ENCODE measurements at regions not wholly inside any gene's neighbourhood (a gene's known extent, or its start where the extent isn't known, plus 50 kb on each side); places are given as distances from the start of the nearest gene placed in this dataset.
"Not testable (repeated sequence)": the region's sequence is repeated elsewhere in the genome, so short reads cannot be mapped to it uniquely, and the experiment has no call there.

DNA sequence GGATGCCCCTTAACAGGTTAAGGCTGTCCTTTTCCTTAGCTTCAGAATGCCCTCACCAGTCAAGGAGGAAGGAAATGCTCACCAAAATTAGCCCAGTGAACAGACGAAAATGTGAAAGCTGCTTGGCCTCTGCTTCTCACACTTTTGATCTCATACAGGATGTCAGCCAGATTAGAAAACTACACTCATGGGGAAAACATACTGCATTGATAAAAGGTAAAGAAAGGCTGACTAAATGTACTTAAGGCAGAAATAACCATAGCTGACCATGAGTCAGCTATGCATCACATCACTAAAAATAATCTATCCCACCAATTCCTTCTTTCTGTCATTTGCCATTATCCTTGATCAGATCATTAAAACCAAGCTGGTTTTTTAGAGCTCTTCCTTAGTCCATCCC, 198.4 kb upstream of the TENT5A start:
- no peak for DNase-seq

DNA sequence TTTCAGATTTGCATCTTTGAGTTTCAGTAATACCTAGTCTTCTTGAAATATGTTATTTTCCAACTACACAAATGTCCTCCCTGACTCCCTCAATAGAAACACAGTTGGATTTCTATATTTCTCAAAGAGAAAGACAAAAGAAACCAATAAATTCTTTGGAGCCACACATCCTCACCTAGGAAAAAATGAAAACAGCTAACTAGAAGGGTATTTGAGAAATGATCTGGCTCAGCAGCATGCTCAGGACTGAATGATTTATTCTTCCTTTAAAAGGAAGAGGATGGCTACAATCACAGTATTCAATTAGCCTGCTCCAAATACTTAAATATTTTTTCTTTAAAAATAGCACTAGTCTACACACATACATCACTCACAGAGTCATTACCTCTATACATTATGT, 196.4 kb upstream of the TENT5A start:
- no peak for DNase-seq

DNA sequence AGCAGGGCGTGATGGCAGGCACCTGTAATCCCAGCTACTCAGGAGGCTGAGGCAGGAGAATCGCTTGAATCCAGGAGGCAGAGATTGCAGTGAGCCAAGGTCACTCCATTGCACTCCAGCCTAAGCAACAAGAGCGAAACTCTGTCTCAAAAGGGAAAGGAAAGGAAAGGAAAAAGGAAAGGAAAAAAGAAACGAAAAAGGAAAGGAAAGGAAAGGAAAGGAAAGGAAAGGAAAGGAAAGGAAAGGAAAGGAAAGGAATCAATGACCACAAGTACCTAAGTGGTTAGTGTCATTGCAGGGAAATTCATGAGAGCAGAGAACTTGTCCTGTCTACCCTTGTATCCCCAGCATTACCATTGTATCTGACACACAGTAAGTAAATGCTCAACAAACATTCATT, 195.7 kb upstream of the TENT5A start:
- DNase-seq = not testable (repeated sequence)

DNA sequence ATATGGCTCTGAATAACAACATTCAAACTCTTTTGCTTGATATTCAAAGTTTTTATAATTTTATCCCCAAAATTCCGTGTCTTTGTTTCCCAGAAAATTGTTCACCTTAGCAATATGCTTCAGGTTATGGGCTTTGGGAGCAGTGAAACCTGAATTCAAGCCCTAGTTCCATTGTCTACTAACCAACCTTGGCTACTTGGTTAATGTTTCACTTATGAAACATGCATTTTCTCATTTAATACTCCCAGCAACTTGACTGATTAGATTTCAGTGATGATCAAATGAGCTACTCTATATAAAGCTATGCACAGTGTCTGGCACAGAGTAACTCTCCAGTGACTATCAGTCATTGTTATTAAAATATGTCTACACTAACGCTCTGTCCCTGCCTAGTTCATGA, 192.2 kb upstream of the TENT5A start:
- DNase-seq = no peak

DNA sequence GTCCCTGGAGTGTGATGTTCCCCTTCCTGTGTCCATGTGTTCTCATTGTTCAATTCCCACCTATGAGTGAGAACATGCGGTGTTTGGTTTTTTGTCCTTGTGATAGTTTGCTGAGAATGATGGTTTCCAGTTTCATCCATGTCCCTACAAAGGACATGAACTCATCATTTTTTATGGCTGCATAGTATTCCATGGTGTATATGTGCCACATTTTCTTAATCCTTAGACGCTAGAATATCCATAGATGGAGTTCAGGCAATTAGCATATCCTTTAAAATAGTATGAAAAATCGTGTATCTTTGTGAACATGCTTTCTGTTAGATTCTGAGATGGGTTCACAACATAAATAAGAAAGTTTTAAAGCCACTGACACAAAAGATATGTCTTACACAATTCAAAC, 190.4 kb upstream of the TENT5A start:
- DNase-seq = not testable (repeated sequence)

DNA sequence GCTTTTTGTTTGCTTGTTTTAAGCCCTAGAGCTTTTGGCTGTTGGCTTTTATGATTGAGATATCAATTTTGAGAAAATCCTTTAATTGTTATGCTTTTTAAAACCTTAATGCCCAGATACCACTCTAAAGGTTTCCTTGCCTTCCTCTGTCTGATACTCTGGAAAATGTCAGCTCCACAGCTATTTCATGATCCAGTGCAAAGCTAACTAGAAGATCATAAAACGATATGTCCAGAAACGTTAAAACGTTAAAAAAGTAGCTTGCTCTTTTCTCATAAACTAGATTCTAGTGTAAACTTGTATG, 189.5 kb upstream of the TENT5A start:
- DNase-seq = no peak

DNA sequence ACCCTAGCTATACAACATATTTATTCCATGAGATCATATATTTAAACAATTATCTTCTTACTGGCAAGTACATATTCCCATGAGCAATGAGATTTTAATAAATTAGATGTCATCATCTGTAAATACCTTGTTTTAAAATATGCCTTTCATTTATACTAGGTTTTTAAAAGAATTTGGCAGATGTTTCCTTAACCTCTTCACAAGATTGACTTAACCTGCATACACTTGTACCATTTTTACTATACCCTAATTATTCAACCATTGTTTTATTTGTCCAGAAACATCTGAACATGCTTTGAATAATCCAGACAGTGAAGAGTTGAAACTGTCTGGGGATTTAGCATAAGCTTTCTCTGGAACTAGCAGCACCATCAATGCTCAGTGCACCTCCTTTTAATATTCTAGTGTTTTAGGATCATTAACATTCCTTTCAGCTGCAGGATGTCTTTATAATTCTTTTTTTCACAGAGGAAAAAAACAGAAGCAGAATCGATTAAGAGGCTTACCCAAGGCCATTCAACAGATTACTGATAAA, 188.0 kb upstream of the TENT5A start:
- no peak for DNase-seq

DNA sequence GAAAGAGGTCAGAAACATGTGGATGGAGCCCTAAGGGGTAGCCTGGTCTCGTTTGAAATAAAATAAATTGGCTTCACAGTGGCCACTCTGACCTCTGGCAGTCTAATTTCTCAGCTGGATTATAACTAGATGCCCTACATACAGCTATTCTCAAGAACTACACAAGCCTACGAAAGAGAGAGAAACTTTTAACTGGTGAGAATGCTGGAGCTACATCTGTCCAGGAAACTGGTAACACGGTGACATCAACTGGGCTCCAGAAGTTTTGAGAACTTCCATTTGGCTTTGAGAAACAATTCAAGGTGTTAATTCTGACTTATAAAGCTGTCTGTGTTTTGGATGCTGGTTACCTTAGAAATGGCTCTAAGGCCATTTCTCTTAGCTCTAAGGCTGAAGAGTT, 187.3 kb upstream of the TENT5A start:
- DNase-seq = no peak

DNA sequence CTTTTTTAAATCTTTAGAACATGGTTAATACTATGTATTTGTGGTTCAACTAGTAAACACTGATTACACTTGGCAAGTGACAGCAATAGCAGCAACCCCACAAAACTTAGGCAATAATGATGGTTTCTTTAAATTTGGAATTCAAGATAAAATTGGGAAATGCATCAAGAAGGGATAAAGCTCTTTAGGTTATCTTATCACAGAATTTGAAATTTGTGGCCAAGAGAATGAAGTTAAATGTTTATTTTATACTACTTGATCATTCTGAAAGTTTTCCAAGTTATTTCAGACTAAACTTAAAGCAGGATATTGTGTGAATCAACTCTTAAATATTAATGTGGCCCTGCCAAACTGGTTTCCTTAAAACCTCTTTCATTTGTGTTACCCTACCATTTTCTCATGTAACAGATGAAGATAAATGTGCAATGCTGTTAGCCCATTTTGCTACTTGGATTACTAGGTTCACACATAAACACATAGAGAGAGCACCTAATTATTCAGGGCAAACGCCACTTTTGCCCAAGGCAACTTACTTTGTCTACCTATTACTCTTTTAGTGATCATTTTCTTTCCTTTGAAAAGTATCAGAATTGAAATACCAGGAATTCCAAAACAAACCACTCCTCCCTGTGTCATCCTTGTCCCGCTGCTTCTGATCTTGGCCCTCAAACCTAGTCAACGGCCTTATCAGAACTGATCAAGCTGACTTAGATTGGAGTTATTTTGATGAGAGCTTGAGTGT, 186.7 kb upstream of the TENT5A start:
- no peak for DNase-seq

DNA sequence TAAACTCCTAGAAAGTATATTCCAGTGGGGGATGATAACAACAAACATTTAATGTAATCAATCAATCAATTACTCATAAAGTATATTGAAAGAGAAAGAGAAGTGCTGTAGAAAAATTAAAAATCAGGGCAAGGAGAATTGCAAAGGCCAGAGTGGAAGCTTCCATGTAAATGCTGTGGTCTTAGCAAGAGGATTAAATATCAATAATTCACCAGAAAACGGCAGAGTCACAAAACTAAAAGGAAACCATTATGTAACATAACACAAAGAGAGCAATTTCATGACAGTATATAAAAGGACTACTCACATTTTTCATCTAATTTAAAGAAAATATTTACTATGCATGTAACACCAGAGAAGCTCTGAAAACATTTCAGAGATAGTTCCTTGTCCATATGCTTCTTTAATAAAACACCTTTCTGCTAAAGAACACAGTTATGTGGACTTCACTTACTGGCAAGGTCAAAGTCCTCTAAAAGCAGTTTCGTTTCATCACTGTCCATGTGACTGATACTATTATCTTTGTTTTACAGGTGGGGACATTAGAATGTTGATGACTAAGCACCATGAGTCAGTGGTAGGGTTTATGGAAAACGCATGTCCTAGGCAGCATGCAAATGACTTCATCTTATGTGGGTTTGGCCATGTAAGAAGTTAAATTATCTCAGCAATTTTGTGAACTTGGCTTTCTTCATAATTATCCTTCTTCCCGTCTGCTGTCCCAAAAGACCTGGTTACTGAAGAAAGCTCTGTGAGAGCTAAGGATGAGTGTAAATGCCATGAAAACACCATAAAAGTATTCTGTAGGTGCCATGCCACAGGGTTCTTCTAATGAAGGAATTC, 185.8 kb upstream of the TENT5A start:
- DNase-seq = no peak

DNA sequence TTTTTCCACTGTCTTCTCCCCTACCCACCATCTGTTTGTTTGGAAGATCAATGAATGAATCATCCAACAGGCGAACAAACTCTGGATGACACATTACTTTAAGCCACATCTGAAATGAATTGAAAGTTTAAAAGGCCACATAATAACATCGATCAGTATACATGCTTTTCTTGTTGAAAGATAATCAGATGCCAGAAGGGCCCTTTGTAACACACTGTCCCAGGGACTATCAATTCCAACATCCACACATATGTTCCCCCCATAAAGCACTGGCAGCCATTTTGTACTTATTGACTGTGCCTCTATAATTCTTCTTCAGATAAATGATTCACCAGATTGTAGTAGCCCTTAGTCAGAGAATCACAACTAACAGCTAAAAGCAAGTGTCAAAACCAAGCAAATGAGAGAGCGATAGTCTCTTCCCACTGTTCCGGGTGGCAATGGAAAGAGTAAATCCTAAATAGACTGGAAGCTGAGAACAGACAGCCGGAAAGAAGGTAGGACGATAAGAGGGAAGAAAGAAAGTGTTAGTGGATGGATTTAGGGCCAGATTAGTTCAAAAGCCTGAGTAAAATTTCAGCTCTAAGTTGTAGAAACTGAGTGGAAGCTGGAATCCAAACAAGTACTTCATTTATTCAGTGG, 184.9 kb upstream of the TENT5A start:
- no peak for DNase-seq

DNA sequence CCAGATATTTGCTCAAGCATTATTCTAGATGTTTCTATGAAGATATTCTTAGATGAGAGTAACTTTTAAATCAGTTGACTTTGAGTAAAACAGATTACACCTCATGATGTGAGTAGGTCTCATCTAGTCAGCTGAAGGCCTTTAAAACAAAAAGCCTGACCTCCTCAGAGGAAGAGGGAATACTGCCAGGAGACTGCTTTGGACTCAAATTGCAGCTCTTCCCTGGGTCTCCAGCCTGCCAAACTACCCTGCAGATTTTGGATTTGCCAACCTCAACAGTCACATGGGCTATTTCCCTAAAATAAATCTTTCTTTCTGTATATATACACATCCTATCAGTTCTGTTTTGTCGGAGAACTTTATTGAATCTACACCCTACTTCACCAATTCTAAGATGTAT, 182.5 kb upstream of the TENT5A start:
- no peak for DNase-seq

DNA sequence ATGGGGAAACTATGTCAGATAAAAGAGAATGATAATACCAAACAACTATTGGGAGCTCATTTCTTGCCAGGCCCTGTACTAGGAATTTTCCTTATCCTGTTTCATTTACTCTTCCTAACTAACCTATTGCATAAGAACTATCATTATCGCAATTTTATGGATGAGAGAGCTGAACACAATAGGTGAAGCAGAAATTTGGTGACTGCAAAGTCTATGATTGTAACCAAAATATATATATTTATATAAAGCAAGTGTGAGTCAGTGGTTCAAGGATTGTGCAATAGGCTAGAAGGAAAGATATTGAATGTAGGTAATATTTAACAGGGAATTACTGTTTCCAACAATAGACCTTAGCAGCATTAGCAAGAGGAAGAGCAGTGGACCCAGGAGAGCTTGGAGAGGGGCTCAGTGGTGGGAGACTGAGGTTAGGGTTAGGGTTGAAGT, 181.1 kb upstream of the TENT5A start:
- no peak for DNase-seq

DNA sequence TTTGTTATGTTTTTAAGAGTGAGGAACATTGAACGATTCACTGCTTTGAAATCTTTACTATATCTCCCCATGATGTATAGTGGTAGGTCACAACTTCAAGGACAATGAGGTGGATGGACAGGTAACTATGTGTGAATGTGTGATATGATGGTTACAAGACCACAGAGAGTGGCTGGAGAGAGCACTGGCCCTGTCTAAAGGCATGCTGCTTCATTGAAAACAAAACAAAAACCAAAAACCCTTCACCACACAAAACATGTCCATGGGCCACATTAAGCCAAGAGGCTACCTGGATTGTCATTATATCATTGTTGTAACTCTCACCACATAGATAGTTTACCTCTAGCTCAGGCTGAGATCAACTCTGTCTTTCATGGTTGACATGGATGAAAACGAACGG, 180.6 kb upstream of the TENT5A start:
- no peak for DNase-seq

DNA sequence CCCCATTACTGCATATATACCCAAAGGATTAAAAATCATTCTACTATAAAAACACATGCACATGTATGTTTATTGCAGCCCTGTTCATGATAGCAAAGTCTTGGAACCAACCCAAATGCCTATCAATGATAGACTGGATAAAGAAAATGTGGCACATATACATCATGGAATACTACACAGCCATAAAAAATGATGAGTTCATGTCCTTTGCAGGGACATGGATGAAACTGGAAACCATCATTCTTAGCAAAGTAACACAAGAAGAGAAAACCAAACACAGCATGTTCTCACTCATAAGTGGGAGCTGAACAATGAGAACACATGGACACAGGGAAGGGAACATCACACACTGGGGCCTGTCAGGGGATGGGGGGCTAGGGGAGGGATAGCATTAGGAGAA, 180.0 kb upstream of the TENT5A start:
- not testable (repeated sequence) for DNase-seq

DNA sequence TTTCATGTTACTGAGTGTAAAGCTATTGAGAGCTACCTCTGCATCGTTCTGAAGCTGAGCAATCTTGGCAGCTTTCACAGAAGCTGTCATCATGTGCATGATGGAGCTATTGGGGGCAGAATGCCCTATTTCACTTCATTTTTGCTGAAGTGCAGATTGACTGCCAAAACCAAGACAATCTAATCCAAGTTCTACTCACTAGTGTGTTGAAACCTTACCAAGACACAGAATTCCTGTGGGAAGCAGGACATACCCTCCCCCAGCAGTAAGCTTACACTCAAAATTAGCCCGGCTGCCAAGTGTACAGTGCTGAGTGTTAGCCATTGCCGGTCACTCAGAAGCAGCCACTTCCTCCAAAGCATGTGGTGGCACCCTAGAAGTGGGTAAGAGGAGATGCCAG, 177.3 kb upstream of the TENT5A start:
- no peak for DNase-seq

DNA sequence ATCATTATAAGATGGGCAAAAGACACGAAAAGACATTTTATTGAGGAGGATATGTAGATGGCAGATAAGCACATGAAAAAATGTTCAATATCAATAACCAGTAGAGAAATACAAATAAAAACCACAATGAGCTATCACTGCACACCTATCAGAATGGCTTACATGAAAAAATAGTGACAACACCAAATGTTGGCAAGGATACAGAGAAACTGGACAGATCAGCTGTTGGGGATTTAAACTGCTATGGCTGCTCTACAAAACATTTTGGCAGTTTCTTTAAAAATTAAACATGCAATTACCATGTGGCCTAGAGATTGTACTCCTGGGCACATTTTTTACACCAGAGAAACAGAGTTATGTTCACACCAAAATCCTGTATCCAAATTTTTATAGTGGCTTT, 172.7 kb upstream of the TENT5A start:
- no peak for DNase-seq

DNA sequence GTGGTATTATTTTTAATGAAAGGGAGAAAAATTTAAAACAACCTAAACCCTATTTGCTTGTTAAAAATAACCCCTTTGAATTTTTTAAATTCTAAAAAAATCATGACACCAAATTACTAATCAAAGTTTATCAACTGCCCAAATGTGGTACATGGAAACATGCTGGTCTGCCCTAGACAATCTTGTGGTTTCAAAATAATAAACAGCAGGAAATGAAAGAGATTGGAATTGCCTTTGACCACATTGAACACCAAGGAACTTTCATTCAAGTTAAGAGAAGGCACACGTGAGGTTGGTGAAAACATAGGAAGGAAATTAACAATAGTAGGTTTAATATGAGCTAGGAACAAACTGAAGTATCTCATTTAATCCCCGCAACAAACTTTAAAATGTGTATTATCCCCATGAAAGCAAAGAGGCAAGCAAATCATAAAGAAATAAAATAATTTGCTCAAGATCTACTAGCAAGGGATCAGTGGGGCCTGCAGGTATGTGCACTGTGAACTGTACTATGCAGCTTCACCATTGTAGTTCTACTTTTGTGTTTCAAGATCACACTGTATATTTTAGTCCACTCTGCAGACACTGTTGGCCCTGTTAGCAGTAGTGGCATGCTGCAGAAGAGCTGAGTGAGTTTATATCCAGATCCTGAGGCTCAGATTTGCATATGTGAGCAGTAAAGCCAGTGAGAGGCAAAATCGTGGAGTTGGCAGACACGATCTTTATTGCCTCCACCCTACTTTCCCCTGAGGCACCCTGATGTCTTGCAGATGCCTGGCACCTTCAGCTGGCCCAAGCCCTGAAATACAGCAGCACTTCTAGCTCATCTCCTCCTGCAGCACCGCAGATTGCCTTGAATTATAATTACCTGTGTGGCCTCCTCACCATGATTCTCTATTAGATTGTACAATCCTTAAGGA, 157.8 kb upstream of the TENT5A start:
- DNase-seq = no peak

DNA sequence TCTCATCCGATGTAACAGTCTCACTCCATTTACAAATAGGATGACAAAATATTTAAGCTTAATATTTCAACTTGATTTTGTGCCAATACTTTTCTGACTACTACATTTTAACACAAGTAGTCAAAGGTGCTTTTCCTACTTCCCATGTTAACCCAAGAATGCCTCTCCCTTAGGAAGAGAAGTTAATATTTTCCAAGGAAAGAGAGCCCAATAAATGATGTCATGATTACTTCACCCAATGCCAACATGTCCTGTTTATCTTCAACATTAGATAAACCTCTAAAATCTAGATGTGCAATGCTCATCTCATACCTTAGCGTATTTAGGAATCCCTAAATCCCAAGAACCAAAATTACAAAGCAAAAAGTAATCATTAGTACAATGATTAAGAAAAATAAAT, 156.7 kb upstream of the TENT5A start:
- DNase-seq = no peak

DNA sequence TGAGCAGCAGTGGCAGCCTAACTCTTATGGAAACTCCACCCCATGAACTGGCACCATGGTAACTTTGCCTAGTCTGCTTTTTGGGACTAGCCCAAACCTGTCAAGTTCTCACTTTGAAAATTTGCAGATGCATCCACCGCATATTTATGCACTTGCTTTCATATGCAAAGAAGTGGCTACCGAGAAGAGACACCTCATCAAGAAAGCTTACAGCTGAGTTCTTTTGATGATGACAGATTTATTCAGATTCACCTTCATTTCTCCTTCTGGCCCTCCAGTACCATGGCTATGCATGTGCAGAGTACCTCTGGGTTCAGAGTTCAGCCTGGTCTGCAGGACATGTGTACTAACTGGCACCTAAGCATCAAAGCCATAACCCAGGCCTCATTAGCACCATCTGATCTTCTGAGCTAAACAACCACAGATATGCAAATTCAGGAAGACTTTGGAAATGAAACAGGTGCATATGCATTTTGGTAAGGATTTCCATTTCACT, 154.3 kb upstream of the TENT5A start:
- DNase-seq = no peak

DNA sequence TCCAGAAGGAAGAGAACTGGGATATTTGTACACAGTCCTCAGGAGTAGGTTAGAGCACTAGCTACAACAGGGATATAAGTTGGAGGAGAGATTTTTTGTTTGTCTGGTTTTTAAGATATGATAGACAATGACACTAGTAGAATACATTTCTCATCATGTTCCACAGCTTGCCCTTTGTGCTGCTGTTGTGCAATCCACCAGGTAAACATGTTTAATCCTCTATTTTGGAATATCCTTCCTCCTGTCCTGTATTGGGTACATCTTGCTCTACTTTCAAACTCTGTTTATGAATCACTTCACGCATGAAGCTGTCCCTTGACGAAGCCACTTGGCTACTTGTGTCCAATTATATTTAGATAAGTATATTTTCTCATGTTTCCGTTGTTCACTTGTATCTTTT, 153.6 kb upstream of the TENT5A start:
- no peak for DNase-seq

DNA sequence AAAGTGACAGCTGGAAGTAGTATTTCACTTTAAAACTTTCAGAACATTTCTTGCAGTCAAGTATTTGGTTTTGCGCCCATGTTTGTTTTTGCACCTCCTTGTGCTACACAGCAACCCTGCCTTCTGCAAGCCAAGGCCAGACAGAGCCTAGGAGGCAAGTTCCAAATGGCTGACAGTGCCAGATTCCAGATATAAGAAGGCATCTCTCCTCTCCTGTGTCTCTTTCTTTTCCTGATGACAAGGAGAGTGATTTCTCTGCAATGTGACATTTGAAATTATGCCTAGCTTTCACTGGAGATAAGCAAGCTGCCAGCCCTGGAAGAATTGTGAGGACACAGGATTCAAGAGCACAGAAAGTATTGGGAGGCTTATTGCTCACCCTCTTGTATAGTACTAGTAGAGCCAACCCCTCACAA, 149.1 kb upstream of the TENT5A start:
- DNase-seq = no peak

DNA sequence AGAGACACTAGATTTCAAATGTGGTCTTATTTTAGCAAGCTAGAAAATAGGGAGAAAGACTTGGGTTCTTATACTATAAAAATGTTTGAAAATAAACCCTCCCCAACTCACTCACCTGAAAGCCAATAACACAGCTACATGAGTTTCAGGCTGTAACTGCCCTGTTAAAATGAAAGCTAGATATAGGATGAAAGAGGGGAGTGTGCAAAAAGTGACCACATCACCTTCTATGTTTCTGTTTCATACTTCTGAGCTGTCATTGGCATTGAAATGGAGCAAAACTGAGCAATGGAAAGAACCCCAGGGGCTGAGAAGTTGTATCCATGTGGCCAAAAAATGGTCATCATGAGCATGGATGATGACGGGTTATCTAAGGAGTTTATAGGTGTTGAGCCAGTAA, 148.1 kb upstream of the TENT5A start:
- DNase-seq = no peak
